ENCODE measurements at regions not wholly inside any gene's neighbourhood (a gene's known extent, or its start where the extent isn't known, plus 50 kb on each side); places are given as distances from the start of the nearest gene placed in this dataset.

DNA sequence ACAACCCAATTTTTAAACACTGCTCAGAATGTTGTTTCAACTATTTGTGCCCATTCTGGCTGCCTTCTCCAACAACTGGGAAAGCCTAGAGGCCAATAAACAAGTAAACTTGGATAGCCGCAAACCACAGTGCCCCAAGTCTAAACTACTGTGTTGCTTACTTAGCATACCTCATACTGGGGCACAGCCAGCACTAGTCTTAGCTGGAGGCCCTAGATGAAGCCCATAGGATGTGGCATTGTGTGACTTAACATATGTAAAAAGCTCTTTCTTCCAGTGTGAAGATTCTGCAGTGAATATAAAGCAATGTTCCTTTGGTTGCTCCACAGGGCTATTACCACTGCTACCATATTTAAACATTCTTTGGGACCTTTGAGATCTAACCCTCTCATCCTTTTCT is 564.3 kb upstream of the NRSN1 start:
- H2BK20ac ChIP-seq (ENCODE audit: low read depth, low read length, poor library complexity, severe bottlenecking) = no peak overlapping the region
- Mint-ChIP-seq H3K27ac (peak overlapping the region in 1 of 3 experiments; percentile 37; a peak in 2 of 7 replicates), H3K4me1 (peaks cover 13 to 21% of the 10 kb centered on the region in 2 experiments), H3K27me3 (ENCODE audit: low read depth) (no peaks in the 10 kb centered on the region), H3K9me3 (peaks cover 9 to 10% of the 10 kb centered on the region in 2 experiments), H3K4me3 (no peak overlapping the region), H3K36me3 (ENCODE audit: insufficient read depth in 1 of 3, low read depth in 3 of 3) (peaks cover 7 to 11% (median 8%) of the 10 kb centered on the region in 3 experiments; a peak in 6 of 7 replicates)
- H3K9ac ChIP-seq (ENCODE audit: extremely low read depth, insufficient read length, low read length) = no peak overlapping the region
- H3K9me3 ChIP-seq (ENCODE audit: control insufficient read depth, low read depth, low read length) = no peaks in the 10 kb centered on the region
- no peaks in the 10 kb centered on the region for H3K27me3 ChIP-seq (ENCODE audit: insufficient read depth, low read length)
- no peaks in the 10 kb centered on the region for H3K79me1 ChIP-seq (ENCODE audit: insufficient read depth, low read depth, low read length, poor library complexity, severe bottlenecking)
- H2BK5ac ChIP-seq (ENCODE audit: insufficient read length, low read length) = no peak overlapping the region
- no peaks in the 10 kb centered on the region for H3K23me2 ChIP-seq (ENCODE audit: insufficient read length, low read depth, low read length, poor library complexity, severe bottlenecking)
- H3K18ac ChIP-seq (ENCODE audit: insufficient read length, low read depth, low read length) = no peak overlapping the region
- no peak overlapping the region for H3T11ph ChIP-seq (ENCODE audit: low read length)
- no peak overlapping the region for H2AK5ac ChIP-seq (ENCODE audit: insufficient read length, low read length)
- H3K79me2 ChIP-seq (ENCODE audit: insufficient read depth, low read length) = no peaks in the 10 kb centered on the region
- H4K5ac ChIP-seq (ENCODE audit: insufficient read length, low read depth, low read length) = no peak overlapping the region
- DNase-seq = no peak
- no peak overlapping the region for H4K8ac ChIP-seq (replicated peaks; ENCODE audit: insufficient read length, low read depth, low read length)
- H3K56ac ChIP-seq (ENCODE audit: insufficient read length, low read depth, low read length) = no peak overlapping the region
- no peak for TF ChIP-seq CTCF (conservative IDR thresholded peaks at IDR 0.05)
- H3K14ac ChIP-seq (ENCODE audit: insufficient read depth, low read length) = no peak overlapping the region
- no peak overlapping the region for H3K4ac ChIP-seq (ENCODE audit: low read depth, low read length)
- H4K91ac ChIP-seq (ENCODE audit: insufficient read length, low read depth, low read length) = no peak overlapping the region
- H3K4me2 ChIP-seq (ENCODE audit: insufficient read depth, insufficient read length, low read length) = no peak overlapping the region
- no peak overlapping the region for H2AFZ ChIP-seq (ENCODE audit: low read length)
- no peak overlapping the region for H3K23ac ChIP-seq (ENCODE audit: insufficient read length, low read depth, low read length)
- no peak overlapping the region for H3K27ac ChIP-seq (ENCODE audit: insufficient read length, low read depth, low read length)
- WGBS (ENCODE audit: extremely low coverage, insufficient read length, low lambda C conversion rate) = no CpG with 5 or more reads among the region's 1 CpG
- no peak overlapping the region for H2BK15ac ChIP-seq (ENCODE audit: low read depth, low read length)
- no peaks in the 10 kb centered on the region for H4K20me1 ChIP-seq (ENCODE audit: control insufficient read depth, insufficient read depth, insufficient read length)
- H2BK12ac ChIP-seq (ENCODE audit: insufficient read length, low read depth, low read length) = no peak overlapping the region
- no peak overlapping the region for H2BK120ac ChIP-seq (ENCODE audit: low read depth, low read length, poor library complexity, severe bottlenecking)
- no peaks in the 10 kb centered on the region; the same call in 1 of the 2 replicates for H3K4me1 ChIP-seq (ENCODE audit: insufficient read depth, low read length)
